ENCODE measurements at regions not wholly inside any gene's neighbourhood (a gene's known extent, or its start where the extent isn't known, plus 50 kb on each side); places are given as distances from the start of the nearest gene placed in this dataset.

DNA sequence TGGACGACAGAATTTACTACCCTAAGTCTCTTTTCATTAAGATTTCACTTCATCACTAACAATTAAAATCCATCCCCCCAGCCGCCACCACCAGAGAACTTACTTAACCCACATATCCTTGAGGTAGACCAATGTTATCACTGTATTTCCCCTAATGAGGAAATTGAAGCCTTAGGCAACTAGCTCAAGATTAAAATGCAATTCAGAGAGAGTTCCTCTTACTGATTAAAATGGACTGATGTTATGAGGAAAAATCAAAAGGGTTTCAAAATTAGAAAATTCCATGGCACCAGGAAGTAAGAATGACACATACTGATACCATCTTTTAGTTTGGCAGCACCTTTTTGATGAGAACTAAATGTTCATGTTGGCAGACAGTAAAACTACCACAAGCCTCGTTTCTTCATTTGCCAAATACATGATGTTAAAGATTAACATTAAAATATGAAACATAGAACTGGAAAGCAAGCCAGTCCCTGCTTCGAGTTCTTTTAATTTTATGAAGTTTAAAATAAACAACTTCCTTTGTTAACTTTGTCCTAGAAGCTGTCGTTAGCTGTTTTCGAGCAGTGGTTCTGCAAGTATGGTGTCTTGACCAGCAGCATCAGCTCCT is 69.3 kb upstream of the CCDC160 start:
- Histone ChIP-seq H3K9me3 (replicated peaks; ENCODE audit: control insufficient read depth, insufficient read depth, low read depth, low read length) (no peaks in the 10 kb centered on the region), H3K9me1 (ENCODE audit: control insufficient read depth, insufficient read depth, low read length) (no peaks in the 10 kb centered on the region), H4K20me1 (replicated peaks; ENCODE audit: control insufficient read depth, insufficient read depth, low read length) (no peaks in the 10 kb centered on the region), H3K4me3 (no peak overlapping the region), H3K27ac (ENCODE audit: extremely low read depth, low read depth, low read length) (no peak overlapping the region), H3K9ac (ENCODE audit: insufficient read depth in 1 of 2, low read depth in 2 of 2, low read length in 2 of 2) (no peak overlapping the region), H3K36me3 (ENCODE audit: control insufficient read depth, insufficient read depth, low read length) (no peaks in the 10 kb centered on the region), H3K79me2 (ENCODE audit: control insufficient read depth, insufficient read depth, low read length) (no peaks in the 10 kb centered on the region), H3K4me1 (replicated peaks in 1 of 2; ENCODE audit: control insufficient read depth in 2 of 2, insufficient read depth in 2 of 2, low read length in 2 of 2) (peaks cover 0 to 3% of the 10 kb centered on the region in 2 experiments; a peak in 1 of 5 replicates), H3K27me3 (ENCODE audit: control insufficient read depth in 2 of 2, insufficient read depth in 2 of 2, low read length in 2 of 2) (peaks cover 0 to under 1% of the 10 kb centered on the region in 2 experiments; a peak in 2 of 5 replicates), H2AFZ (ENCODE audit: low read depth, low read length) (no peak overlapping the region), H3K4me2 (ENCODE audit: insufficient read depth, low read length) (no peak overlapping the region)
- no TSS peak for BruUV-seq (replicated peaks)
- WGBS (ENCODE audit: insufficient coverage, low coverage, missing lambda C conversion rate): 1% methylated on average over 6 of the region's 6 CpGs
- in situ Hi-C loops (cut with MboI): no loop called here
- FAIRE-seq (no peak), ATAC-seq (no peak), DNase-seq (ENCODE audit: extremely low read depth in 1 of 4, low spot score in 3 of 4) (no peak)
- CTCF ChIA-PET (ENCODE audit: low intra/inter-chr PET ratio): no interaction called here
- POLR2A ChIA-PET: no interaction called here
- intact Hi-C loops (cut with micrococcal nuclease): no loop called here
- TF ChIP-seq RBBP5 (IDR thresholded peaks at IDR 0.05; ENCODE audit: borderline replicate concordance, insufficient read depth, low read length, poor library complexity, severe bottlenecking): no peak
- TF ChIP-seq MED1 (CRISPR knock-in tag; IDR thresholded peaks at IDR 0.05; ENCODE audit: borderline replicate concordance): no peak
- TF ChIP-seq SMC3 (conservative IDR thresholded peaks at IDR 0.05; ENCODE audit: insufficient read depth, low read depth, low read length): no peak
- TF ChIP-seq ZNF174 (CRISPR knock-in tag; IDR thresholded peaks at IDR 0.05): no peak
- no peak for TF ChIP-seq HNRNPUL1 (IDR thresholded peaks at IDR 0.05; ENCODE audit: low read length)
- TF ChIP-seq, protein P1, sequence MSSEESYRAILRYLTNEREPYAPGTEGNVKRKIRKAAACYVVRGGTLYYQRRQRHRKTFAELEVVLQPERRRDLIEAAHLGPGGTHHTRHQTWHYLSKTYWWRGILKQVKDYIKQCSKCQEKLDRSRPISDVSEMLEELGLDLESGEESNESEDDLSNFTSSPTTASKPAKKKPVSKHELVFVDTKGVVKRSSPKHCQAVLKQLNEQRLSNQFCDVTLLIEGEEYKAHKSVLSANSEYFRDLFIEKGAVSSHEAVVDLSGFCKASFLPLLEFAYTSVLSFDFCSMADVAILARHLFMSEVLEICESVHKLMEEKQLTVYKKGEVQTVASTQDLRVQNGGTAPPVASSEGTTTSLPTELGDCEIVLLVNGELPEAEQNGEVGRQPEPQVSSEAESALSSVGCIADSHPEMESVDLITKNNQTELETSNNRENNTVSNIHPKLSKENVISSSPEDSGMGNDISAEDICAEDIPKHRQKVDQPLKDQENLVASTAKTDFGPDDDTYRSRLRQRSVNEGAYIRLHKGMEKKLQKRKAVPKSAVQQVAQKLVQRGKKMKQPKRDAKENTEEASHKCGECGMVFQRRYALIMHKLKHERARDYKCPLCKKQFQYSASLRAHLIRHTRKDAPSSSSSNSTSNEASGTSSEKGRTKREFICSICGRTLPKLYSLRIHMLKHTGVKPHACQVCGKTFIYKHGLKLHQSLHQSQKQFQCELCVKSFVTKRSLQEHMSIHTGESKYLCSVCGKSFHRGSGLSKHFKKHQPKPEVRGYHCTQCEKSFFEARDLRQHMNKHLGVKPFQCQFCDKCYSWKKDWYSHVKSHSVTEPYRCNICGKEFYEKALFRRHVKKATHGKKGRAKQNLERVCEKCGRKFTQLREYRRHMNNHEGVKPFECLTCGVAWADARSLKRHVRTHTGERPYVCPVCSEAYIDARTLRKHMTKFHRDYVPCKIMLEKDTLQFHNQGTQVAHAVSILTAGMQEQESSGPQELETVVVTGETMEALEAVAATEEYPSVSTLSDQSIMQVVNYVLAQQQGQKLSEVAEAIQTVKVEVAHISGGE (CRISPR knock-in tag; IDR thresholded peaks at IDR 0.05): no peak
- no peak for TF ChIP-seq SAFB2 (IDR thresholded peaks at IDR 0.05; ENCODE audit: borderline replicate concordance, low read depth, low read length, severe bottlenecking)
- TF ChIP-seq CHD1 (IDR thresholded peaks at IDR 0.05; ENCODE audit: low read length): no peak
- TF ChIP-seq, protein P2, sequence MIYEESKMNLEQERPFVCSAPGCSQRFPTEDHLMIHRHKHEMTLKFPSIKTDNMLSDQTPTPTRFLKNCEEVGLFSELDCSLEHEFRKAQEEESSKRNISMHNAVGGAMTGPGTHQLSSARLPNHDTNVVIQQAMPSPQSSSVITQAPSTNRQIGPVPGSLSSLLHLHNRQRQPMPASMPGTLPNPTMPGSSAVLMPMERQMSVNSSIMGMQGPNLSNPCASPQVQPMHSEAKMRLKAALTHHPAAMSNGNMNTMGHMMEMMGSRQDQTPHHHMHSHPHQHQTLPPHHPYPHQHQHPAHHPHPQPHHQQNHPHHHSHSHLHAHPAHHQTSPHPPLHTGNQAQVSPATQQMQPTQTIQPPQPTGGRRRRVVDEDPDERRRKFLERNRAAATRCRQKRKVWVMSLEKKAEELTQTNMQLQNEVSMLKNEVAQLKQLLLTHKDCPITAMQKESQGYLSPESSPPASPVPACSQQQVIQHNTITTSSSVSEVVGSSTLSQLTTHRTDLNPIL (CRISPR knock-in tag; IDR thresholded peaks at IDR 0.05): no peak
- TF ChIP-seq ELF4 (CRISPR knock-in tag; IDR thresholded peaks at IDR 0.05): no peak
- TF ChIP-seq HMG20A (CRISPR knock-in tag; conservative IDR thresholded peaks at IDR 0.05): no peak
- no peak for TF ChIP-seq ZNF347 (CRISPR knock-in tag; IDR thresholded peaks at IDR 0.05; ENCODE audit: low read depth)
- TF ChIP-seq MTA1 (IDR thresholded peaks at IDR 0.05; ENCODE audit: borderline replicate concordance): no peak

All from K562 (cell line).